ENCODE measurements at regions not wholly inside any gene's neighbourhood (a gene's known extent, or its start where the extent isn't known, plus 50 kb on each side); places are given as distances from the start of the nearest gene placed in this dataset.
"Not testable (repeated sequence)": the region's sequence is repeated elsewhere in the genome, so short reads cannot be mapped to it uniquely, and the experiment has no call there.

- Histone ChIP-seq H3K79me2 (ENCODE audit: control insufficient read depth, insufficient read depth, low read length) (no peaks in the 10 kb centered on the region), H3K4me2 (ENCODE audit: insufficient read depth, low read length) (no peak overlapping the region), H3K27ac (ENCODE audit: extremely low read depth, low read depth, low read length) (no peak overlapping the region), H3K9me1 (ENCODE audit: control insufficient read depth, insufficient read depth, low read length) (peaks cover 2% of the 10 kb centered on the region), H3K9me3 (replicated peaks; ENCODE audit: control insufficient read depth, insufficient read depth, low read depth, low read length) (peaks cover 5% of the 10 kb centered on the region; the same call in 1 of the 2 replicates), H3K4me1 (replicated peaks in 1 of 2; ENCODE audit: control insufficient read depth in 2 of 2, insufficient read depth in 2 of 2, low read length in 2 of 2) (no peaks in the 10 kb centered on the region; a peak in 1 of 5 replicates), H3K9ac (ENCODE audit: insufficient read depth in 1 of 2, low read depth in 2 of 2, low read length in 2 of 2) (no peak overlapping the region), H3K36me3 (ENCODE audit: control insufficient read depth, insufficient read depth, low read length) (no peaks in the 10 kb centered on the region), H3K4me3 (no peak overlapping the region), H4K20me1 (replicated peaks; ENCODE audit: control insufficient read depth, insufficient read depth, low read length) (no peaks in the 10 kb centered on the region), H3K27me3 (ENCODE audit: control insufficient read depth in 2 of 2, insufficient read depth in 2 of 2, low read length in 2 of 2) (peaks cover 0 to 26% of the 10 kb centered on the region in 2 experiments; a peak in 2 of 5 replicates), H2AFZ (ENCODE audit: low read depth, low read length) (no peak overlapping the region)
- ATAC-seq (no peak), DNase-seq (ENCODE audit: extremely low read depth in 1 of 4, low spot score in 3 of 4) (no peak), FAIRE-seq (no peak)
- TF ChIP-seq BCOR (IDR thresholded peaks at IDR 0.05) (no peak), GTF2F1 (IDR thresholded peaks at IDR 0.05; ENCODE audit: low read depth, low read length) (no peak), USF1 (CRISPR knock-in tag; IDR thresholded peaks at IDR 0.05) (no peak), CGGBP1 (CRISPR knock-in tag; IDR thresholded peaks at IDR 0.05) (no peak), HSF4 (CRISPR knock-in tag; IDR thresholded peaks at IDR 0.05; ENCODE audit: borderline replicate concordance) (no peak), FOSL1 (tag; conservative IDR thresholded peaks at IDR 0.05) (no peak), CAMTA2 (CRISPR knock-in tag; conservative IDR thresholded peaks at IDR 0.05) (no peak)
- in situ Hi-C loops (cut with MboI) (no loop called here), intact Hi-C loops (cut with micrococcal nuclease) (no loop called here)
- CTCF ChIA-PET (ENCODE audit: low intra/inter-chr PET ratio), result no interaction called here
- WGBS (ENCODE audit: insufficient coverage, low coverage, missing lambda C conversion rate), result 5% methylated on average over 28 of the region's 28 CpGs
- POLR2A ChIA-PET, result no interaction called here
- BruUV-seq (replicated peaks), result no TSS peak
Measured at GRCh38 chr6:168377856-168378832, 58.6 kb upstream of the DACT2 start.

GRCh38 chr6:168379579-168379978 is 60.0 kb upstream of the DACT2 start:
- H3K79me2 ChIP-seq (ENCODE audit: control insufficient read depth, insufficient read depth, low read length); POLR2A ChIA-PET; H4K20me1 ChIP-seq (replicated peaks; ENCODE audit: control insufficient read depth, insufficient read depth, low read length); BruUV-seq (replicated peaks); intact Hi-C loops (cut with micrococcal nuclease); H3K36me3 ChIP-seq (ENCODE audit: control insufficient read depth, insufficient read depth, low read length); H3K27ac ChIP-seq (ENCODE audit: extremely low read depth, low read depth, low read length); H3K4me3 ChIP-seq; DNase-seq (ENCODE audit: extremely low read depth in 1 of 4, low spot score in 3 of 4); ATAC-seq; H3K9me1 ChIP-seq (ENCODE audit: control insufficient read depth, insufficient read depth, low read length); H3K4me1 ChIP-seq (replicated peaks in 1 of 2; ENCODE audit: control insufficient read depth in 2 of 2, insufficient read depth in 2 of 2, low read length in 2 of 2); H3K4me2 ChIP-seq (ENCODE audit: insufficient read depth, low read length); in situ Hi-C loops (cut with MboI); CTCF ChIA-PET (ENCODE audit: low intra/inter-chr PET ratio); H2AFZ ChIP-seq (ENCODE audit: low read depth, low read length); FAIRE-seq; H3K9ac ChIP-seq (ENCODE audit: insufficient read depth in 1 of 2, low read depth in 2 of 2, low read length in 2 of 2): not testable (repeated sequence)
- 1% methylated on average over 13 of the region's 20 CpGs for WGBS (ENCODE audit: insufficient coverage, low coverage, missing lambda C conversion rate)
- Histone ChIP-seq H3K27me3 (ENCODE audit: control insufficient read depth in 2 of 2, insufficient read depth in 2 of 2, low read length in 2 of 2) (peaks cover 0 to 12% of the 10 kb centered on the region in 2 experiments; a peak in 2 of 5 replicates), H3K9me3 (replicated peaks; ENCODE audit: control insufficient read depth, insufficient read depth, low read depth, low read length) (peaks cover 11% of the 10 kb centered on the region; the same call in 1 of the 2 replicates)
